ENCODE measurements at regions not wholly inside any gene's neighbourhood (a gene's known extent, or its start where the extent isn't known, plus 50 kb on each side); places are given as distances from the start of the nearest gene placed in this dataset.

DNA sequence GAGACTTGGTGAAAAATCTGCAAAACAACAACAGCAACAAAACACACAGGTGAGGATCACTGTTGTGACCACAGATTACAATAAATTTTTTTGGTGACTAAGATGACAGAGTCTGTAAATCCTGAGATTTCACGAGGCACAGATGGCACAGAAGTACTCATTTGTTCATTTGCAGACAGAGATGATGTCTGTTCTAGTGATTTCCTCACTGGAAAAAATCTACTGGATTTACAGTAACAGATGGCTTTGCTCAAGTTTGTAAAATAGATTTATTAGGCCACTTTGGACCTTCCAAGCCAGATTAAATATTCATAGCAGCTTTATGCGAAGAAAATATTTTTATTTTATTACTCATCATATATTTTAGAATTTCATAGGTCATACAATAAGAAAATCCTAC is 113.5 kb upstream of the IL6 start:
- Histone ChIP-seq H3K9me3 (ENCODE audit: control extremely low read depth in 1 of 3, control insufficient read depth in 2 of 3, insufficient read depth in 1 of 3, low read length in 2 of 3) (peaks cover 0 to 17% (median 0%) of the 10 kb centered on the region in 3 donors), H3K4me1 (ENCODE audit: control insufficient read depth in 2 of 2, insufficient read depth in 2 of 2, low read length in 2 of 2) (peaks cover 0 to 11% of the 10 kb centered on the region in 2 donors), H3K4me3 (ENCODE audit: control extremely low read depth in 1 of 5, extremely low read depth in 1 of 5, insufficient read depth in 1 of 5, low read depth in 2 of 5, low read length in 4 of 5) (no peak overlapping the region), H2AFZ (ENCODE audit: insufficient read depth, low read depth, low read length, poor library complexity, severe bottlenecking) (no peak overlapping the region), H3K9ac (ENCODE audit: low read length) (no peak overlapping the region), H3K27me3 (replicated peaks in 1 of 4; ENCODE audit: control extremely low read depth in 1 of 4, control insufficient read depth in 3 of 4, insufficient read depth in 4 of 4, low read length in 3 of 4) (no peaks in the 10 kb centered on the region), H3K79me2 (ENCODE audit: control insufficient read depth, insufficient read depth, low read length) (peaks cover 39% of the 10 kb centered on the region), H3K36me3 (replicated peaks in 1 of 2; ENCODE audit: control extremely low read depth in 1 of 2, control insufficient read depth in 1 of 2, extremely low read depth in 1 of 2, insufficient read depth in 2 of 2, low read length in 1 of 2) (peaks cover 0 to 3% of the 10 kb centered on the region in 2 experiments), H3K27ac (ENCODE audit: low read length in 2 of 2) (no peak overlapping the region), H3K4me2 (replicated peaks; ENCODE audit: low read depth, low read length, poor library complexity, severe bottlenecking) (no peak overlapping the region), H4K20me1 (ENCODE audit: control insufficient read depth, insufficient read depth, low read length, poor library complexity, severe bottlenecking) (no peaks in the 10 kb centered on the region)
- H3K4me3 Mint-ChIP-seq = no peak overlapping the region
- no peak for TF ChIP-seq EZH2 (IDR thresholded peaks at IDR 0.05; ENCODE audit: borderline replicate concordance, insufficient read depth, low read depth, low read length, poor library complexity, severe bottlenecking)
- TF ChIP-seq, protein P1, sequence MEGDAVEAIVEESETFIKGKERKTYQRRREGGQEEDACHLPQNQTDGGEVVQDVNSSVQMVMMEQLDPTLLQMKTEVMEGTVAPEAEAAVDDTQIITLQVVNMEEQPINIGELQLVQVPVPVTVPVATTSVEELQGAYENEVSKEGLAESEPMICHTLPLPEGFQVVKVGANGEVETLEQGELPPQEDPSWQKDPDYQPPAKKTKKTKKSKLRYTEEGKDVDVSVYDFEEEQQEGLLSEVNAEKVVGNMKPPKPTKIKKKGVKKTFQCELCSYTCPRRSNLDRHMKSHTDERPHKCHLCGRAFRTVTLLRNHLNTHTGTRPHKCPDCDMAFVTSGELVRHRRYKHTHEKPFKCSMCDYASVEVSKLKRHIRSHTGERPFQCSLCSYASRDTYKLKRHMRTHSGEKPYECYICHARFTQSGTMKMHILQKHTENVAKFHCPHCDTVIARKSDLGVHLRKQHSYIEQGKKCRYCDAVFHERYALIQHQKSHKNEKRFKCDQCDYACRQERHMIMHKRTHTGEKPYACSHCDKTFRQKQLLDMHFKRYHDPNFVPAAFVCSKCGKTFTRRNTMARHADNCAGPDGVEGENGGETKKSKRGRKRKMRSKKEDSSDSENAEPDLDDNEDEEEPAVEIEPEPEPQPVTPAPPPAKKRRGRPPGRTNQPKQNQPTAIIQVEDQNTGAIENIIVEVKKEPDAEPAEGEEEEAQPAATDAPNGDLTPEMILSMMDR (IDR thresholded peaks at IDR 0.05) = no peak
- POLR2A ChIA-PET = no interaction called here
- H3K4me1 Mint-ChIP-seq = peaks cover 17% of the 10 kb centered on the region
- no peak overlapping the region for H3K27ac Mint-ChIP-seq
- CTCF ChIA-PET = no interaction called here
- ATAC-seq (ENCODE audit: low read depth) (no peak), DNase-seq (no peak)
- H3K9me3 Mint-ChIP-seq (ENCODE audit: insufficient read depth) = no peaks in the 10 kb centered on the region
- intact Hi-C loops (cut with micrococcal nuclease) = loop anchor here (10.0 kb wide), 1 partner anchor 49 kb away; no protein-coding TSS in a partner anchor
- 83% methylated on average over 1 of the region's 2 CpGs for WGBS (ENCODE audit: insufficient coverage)
- no peaks in the 10 kb centered on the region for H3K27me3 Mint-ChIP-seq

DNA sequence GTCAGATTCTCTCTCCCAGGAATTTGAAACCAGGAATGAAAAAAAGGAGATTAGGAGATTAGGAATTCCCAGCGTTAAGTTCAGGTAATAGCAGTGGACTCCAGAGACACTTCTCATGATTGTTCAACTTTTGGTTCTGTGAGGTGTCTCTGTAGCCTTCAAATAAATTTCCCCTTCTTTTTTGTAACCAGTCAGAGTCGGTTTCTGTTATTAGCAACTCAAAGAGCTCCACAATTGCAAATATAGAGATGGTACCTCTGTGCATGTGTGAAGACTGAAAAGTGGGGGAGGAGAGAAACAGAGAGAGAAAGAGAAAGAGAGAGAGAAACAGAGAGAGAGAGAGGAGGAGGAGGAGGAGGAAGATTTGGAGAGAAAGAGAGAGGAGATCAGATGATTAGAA is 112.8 kb upstream of the STEAP1B start:
- Histone ChIP-seq H3K9ac (ENCODE audit: low read length) (no peak overlapping the region), H3K4me2 (replicated peaks; ENCODE audit: low read depth, low read length, poor library complexity, severe bottlenecking) (no peak overlapping the region), H3K4me3 (ENCODE audit: control extremely low read depth in 1 of 5, extremely low read depth in 1 of 5, insufficient read depth in 1 of 5, low read depth in 2 of 5, low read length in 4 of 5) (no peak overlapping the region), H4K20me1 (ENCODE audit: control insufficient read depth, insufficient read depth, low read length, poor library complexity, severe bottlenecking) (no peaks in the 10 kb centered on the region), H2AFZ (ENCODE audit: insufficient read depth, low read depth, low read length, poor library complexity, severe bottlenecking) (no peak overlapping the region), H3K36me3 (replicated peaks in 1 of 2; ENCODE audit: control extremely low read depth in 1 of 2, control insufficient read depth in 1 of 2, extremely low read depth in 1 of 2, insufficient read depth in 2 of 2, low read length in 1 of 2) (peaks cover 0 to 3% of the 10 kb centered on the region in 2 experiments), H3K79me2 (ENCODE audit: control insufficient read depth, insufficient read depth, low read length) (peaks cover 39% of the 10 kb centered on the region), H3K27ac (ENCODE audit: low read length in 2 of 2) (no peak overlapping the region), H3K27me3 (replicated peaks in 1 of 4; ENCODE audit: control extremely low read depth in 1 of 4, control insufficient read depth in 3 of 4, insufficient read depth in 4 of 4, low read length in 3 of 4) (no peaks in the 10 kb centered on the region), H3K4me1 (ENCODE audit: control insufficient read depth in 2 of 2, insufficient read depth in 2 of 2, low read length in 2 of 2) (peaks cover 0 to 11% of the 10 kb centered on the region in 2 donors), H3K9me3 (ENCODE audit: control extremely low read depth in 1 of 3, control insufficient read depth in 2 of 3, insufficient read depth in 1 of 3, low read length in 2 of 3) (peaks cover 0 to 10% (median 0%) of the 10 kb centered on the region in 3 donors)
- WGBS (ENCODE audit: insufficient coverage) = no CpG with 5 or more reads among the region's 2 CpGs
- no peak for DNase-seq
- no peaks in the 10 kb centered on the region for H3K9me3 Mint-ChIP-seq (ENCODE audit: insufficient read depth)
- H3K27ac Mint-ChIP-seq = no peak overlapping the region
- H3K4me1 Mint-ChIP-seq = peaks cover 17% of the 10 kb centered on the region
- no peak for ATAC-seq (ENCODE audit: low read depth)
- TF ChIP-seq, protein P1 (IDR thresholded peaks at IDR 0.05) = no peak
- CTCF ChIA-PET = no interaction called here
- intact Hi-C loops (cut with micrococcal nuclease) = loop anchor here (10.0 kb wide), 1 partner anchor 48 kb away; no protein-coding TSS in a partner anchor
- no peak overlapping the region for H3K4me3 Mint-ChIP-seq
- POLR2A ChIA-PET = no interaction called here
- no peaks in the 10 kb centered on the region for H3K27me3 Mint-ChIP-seq

Data from B cell (primary cell).